Heart left ventricle (tissue), 16 donors: ENCODE measurements at regions not wholly inside any gene's neighbourhood (a gene's known extent, or its start where the extent isn't known, plus 50 kb on each side); places are given as distances from the start of the nearest gene placed in this dataset.
A peak's percentile ranks its signal among the peaks of the same experiment; 100 is the strongest.

Source experiments
- ATAC-seq, 4 donors: fragments of 200-7000 bp; cut with Tn5 transposase; one replicate each; pipeline ENCODE4 v1.9.1; 2020 to 2022; ENCODE audit warnings: moderate library complexity in 4 of 4, mild to moderate bottlenecking in 3 of 4, moderate number of reproducible peaks in 1 of 4
- DNase-seq, 5 donors: peaks; one replicate each; pipeline ENCODE4 v3.0.0-alpha.2; 2020
- H3K27ac ChIP-seq, 12 donors: fragments of 200-600 bp; sonication (generic) in 4 of 12; one replicate each; pipeline versions ENCODE4 v1.5.0 to v1.8.0; 2016 to 2022; ENCODE audit warnings: mild to moderate bottlenecking in 2 of 12
- H3K27me3 ChIP-seq, 9 donors: fragments of 200-600 bp; sonication (generic) in 2 of 9; one replicate each; pipeline versions ENCODE4 v1.5.1 to v1.8.0; 2016 to 2022; ENCODE audit warnings: mild to moderate bottlenecking in 3 of 9
- H3K36me3 ChIP-seq, 9 donors: fragments of 200-600 bp; sonication (generic) in 2 of 9; one replicate each; pipeline versions ENCODE4 v1.5.0 to v1.8.0; 2018 to 2022; ENCODE audit warnings: mild to moderate bottlenecking in 2 of 9
- H3K4me1 ChIP-seq, 12 donors: fragments of 200-600 bp; sonication (generic) in 4 of 12; one replicate each; pipeline versions ENCODE4 v1.5.0 to v1.8.0; 2016 to 2022; ENCODE audit warnings: mild to moderate bottlenecking in 3 of 12
- H3K4me3 ChIP-seq, 12 donors: fragments of 200-600 bp; sonication (generic) in 4 of 12; one replicate each; pipeline versions ENCODE4 v1.5.0 to v1.8.0; 2017 to 2022; ENCODE audit warnings: mild to moderate bottlenecking in 9 of 12, moderate library complexity in 4 of 12
- H3K9me3 ChIP-seq, 12 donors: fragments of 200-600 bp; sonication (generic) in 4 of 12; one replicate each; pipeline versions ENCODE4 v1.5.0 to v1.8.0; 2016 to 2022; ENCODE audit warnings: mild to moderate bottlenecking in 1 of 12
- CTCF ChIP-seq, 12 donors: fragments of 200-600 bp; sonication (generic) in 4 of 12; IDR thresholded peaks; one replicate each; pipeline versions ENCODE4 v1.5.0 to v1.8.0; 2018 to 2022; ENCODE audit warnings: antibody characterized with exemption in 12 of 12, mild to moderate bottlenecking in 5 of 12
- POLR2A ChIP-seq, 2 donors: fragments of 450-650 bp; IDR thresholded peaks; one replicate each; pipeline ENCODE4 v1.6.1; 2017; ENCODE audit warnings: antibody characterized with exemption in 2 of 2, mild to moderate bottlenecking in 2 of 2, moderate library complexity in 2 of 2
- WGBS, 4 donors: extraction: QIAGEN DNeasy Blood & Tissue Kit in 2 of 4; methylation state at CpG; one replicate each; pipeline versions ENCODE4 v1.1.5 to v1.1.7; 2013 to 2018; 5-methylcytosine and 5-hydroxymethylcytosine counted together
- intact Hi-C, 10 donors: fragments of 100-400 bp; cut with DNase I; formaldehyde crosslinking; loops; one replicate each; pipeline versions ENCODE4 v1.11.1 to v1.14.2; 2022
- donor health status: ischemic (EF 13 %, LVEDD 7.1; RV severe dilation, severe dysfunction).
- donor health status: healthy with polysubstance abuse.
- donor health status: DM: no; HTN: yes; CAD: no.
- donor health status: DM: no; HTN: no; CAD: no.
- donor health status: ischemic (EF 25% LVEDD 6.9; RV normal size, moderate dysfunction).
- donor health status: ischemic (EF 25% LVEDD 5.7; RV mildly dilated, moderate dysfunction).
- donor health status: healthy.
- donor health status: DM: yes; HTN: yes; CAD: no.
- donor health status: ischemic (EF 35%, LVEDD 5.7; RV mildly dilated, moderate dysfunction).
- donor health status: nonischemic (EF 11% LVEDD 7.7; RV severe dilation, severe dysfunction).
- donor health status: DM: yes; HTN: yes; CAD: no.
- donor health status: PGD.
- donor health status: ischemic (EF 29% LVEDD 5.4; RV normal size, mild dysfunction).
- donor health status: nonischemic (EF 23%, LVEDD 6.1; RV moderate dilation, normal function).

DNA sequence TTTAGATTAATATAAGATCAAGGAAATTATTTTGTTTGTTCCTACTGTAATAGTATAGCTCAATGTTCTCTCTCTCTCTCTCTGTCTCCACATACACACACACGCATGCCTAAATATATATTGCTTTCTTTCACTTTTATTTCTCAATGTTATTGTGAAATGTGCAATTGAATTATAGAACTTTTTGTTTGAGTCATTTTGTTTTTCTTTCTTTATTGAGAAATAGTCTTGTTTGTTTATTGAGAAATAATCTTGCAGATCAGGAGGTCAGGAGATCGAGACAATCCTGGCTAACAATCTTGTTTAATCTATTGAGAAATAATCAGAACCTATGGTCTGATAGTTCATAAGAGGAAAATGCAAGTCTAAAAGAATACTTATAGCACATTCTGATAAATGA, 1581.3 kb downstream of the EFNB2 start:
- no peak overlapping the region for H3K27ac ChIP-seq
- H3K36me3 ChIP-seq, result no peaks in the 10 kb centered on the region
- TF ChIP-seq CTCF (IDR thresholded peaks at IDR 0.05) (no peak), POLR2A (IDR thresholded peaks at IDR 0.05) (no peak)
- intact Hi-C loops, result no loop called here
- no peak overlapping the region for H3K4me3 ChIP-seq
- 87 to 93% (median 89%) methylated on average over 2 of the region's 2 CpGs for WGBS, 4 donors
- no peaks in the 10 kb centered on the region for H3K27me3 ChIP-seq
- DNase-seq (no peak), ATAC-seq (no peak)
- H3K9me3 ChIP-seq, result no peaks in the 10 kb centered on the region
- H3K4me1 ChIP-seq, result no peaks in the 10 kb centered on the region

- WGBS, 4 donors, result 83 to 91% (median 86%) methylated on average over 2 of the region's 2 CpGs
- intact Hi-C loops, result no loop called here
- H3K27me3 ChIP-seq, result no peaks in the 10 kb centered on the region
- H3K9me3 ChIP-seq, result no peaks in the 10 kb centered on the region
- no peaks in the 10 kb centered on the region for H3K36me3 ChIP-seq
- no peak for TF ChIP-seq CTCF (IDR thresholded peaks at IDR 0.05)
- TF ChIP-seq POLR2A (IDR thresholded peaks at IDR 0.05), result no peak
- DNase-seq, result no peak
- H3K27ac ChIP-seq, result no peak overlapping the region
- no peak overlapping the region for H3K4me3 ChIP-seq
- ATAC-seq, result no peak
- H3K4me1 ChIP-seq, result no peaks in the 10 kb centered on the region
Observed at GRCh38 chr13:104953588-104953987, 1581.9 kb downstream of the EFNB2 start.

- TF ChIP-seq CTCF (IDR thresholded peaks at IDR 0.05), result no peak
- TF ChIP-seq POLR2A (IDR thresholded peaks at IDR 0.05), result no peak
- peak overlapping the region in 3 of 12 donors; percentile 5 to 20 (median 15) for H3K4me3 ChIP-seq
Observed at GRCh38 chr13:104949840-104950740, 1585.4 kb downstream of the EFNB2 start.

GRCh38 chr13:104944176-104944575, 1591.3 kb downstream of the EFNB2 start:
- H3K4me1 ChIP-seq, result no peaks in the 10 kb centered on the region
- WGBS, 4 donors, result 83 to 89% (median 85%) methylated on average over 2 of the region's 2 CpGs
- no peak overlapping the region for H3K4me3 ChIP-seq
- intact Hi-C loops, result no loop called here
- no peaks in the 10 kb centered on the region for H3K36me3 ChIP-seq
- no peaks in the 10 kb centered on the region for H3K9me3 ChIP-seq
- no peak for DNase-seq
- no peak for ATAC-seq
- no peaks in the 10 kb centered on the region for H3K27me3 ChIP-seq
- no peak overlapping the region for H3K27ac ChIP-seq
- no peak for TF ChIP-seq CTCF (IDR thresholded peaks at IDR 0.05)
- TF ChIP-seq POLR2A (IDR thresholded peaks at IDR 0.05), result no peak

More at GRCh38 chr13:104949840-104950740, 1585.4 kb downstream of the EFNB2 start:
- ATAC-seq (no peak), DNase-seq (no peak)
- H3K4me1 ChIP-seq, result no peaks in the 10 kb centered on the region
- H3K27ac ChIP-seq, result no peak overlapping the region
- H3K9me3 ChIP-seq, result no peaks in the 10 kb centered on the region
- no peaks in the 10 kb centered on the region for H3K27me3 ChIP-seq
- 69 to 80% (median 77%) methylated on average over 9 of the region's 9 CpGs for WGBS, 4 donors
- no peaks in the 10 kb centered on the region for H3K36me3 ChIP-seq
- intact Hi-C loops, result no loop called here
